Lower leg skin (tissue), 3 donors: ENCODE measurements at regions not wholly inside any gene's neighbourhood (a gene's known extent, or its start where the extent isn't known, plus 50 kb on each side); places are given as distances from the start of the nearest gene placed in this dataset.

Source experiments
- CTCF ChIP-seq, 3 donors: fragments of 450-650 bp; IDR thresholded peaks; one replicate each; pipeline ENCODE4 v1.5.1; 2016; ENCODE audit warnings: antibody characterized with exemption in 3 of 3, mild to moderate bottlenecking in 3 of 3, moderate library complexity in 2 of 3
- POLR2A ChIP-seq, 2 donors: fragments of 450-650 bp; IDR thresholded peaks; one replicate each; pipeline ENCODE4 v1.6.1; 2016 to 2017; ENCODE audit warnings: antibody characterized with exemption in 2 of 2, mild to moderate bottlenecking in 1 of 2, moderate library complexity in 1 of 2

GRCh38 chr3:31008994-31009393, 114.5 kb upstream of the GADL1 start:
- TF ChIP-seq CTCF (IDR thresholded peaks at IDR 0.05) (no peak), POLR2A (IDR thresholded peaks at IDR 0.05) (no peak)
